DOHH2 (cell line): ENCODE measurements at regions not wholly inside any gene's neighbourhood (a gene's known extent, or its start where the extent isn't known, plus 50 kb on each side); places are given as distances from the start of the nearest gene placed in this dataset.

Source experiments
- CTCF ChIP-seq: fragments of 200-600 bp; sonication (generic); IDR thresholded peaks from one replicate; pipeline ENCODE4 v1.5.1; 2014; ENCODE audit warnings: antibody characterized with exemption, mild to moderate bottlenecking, low read depth, low read length; ENCODE audit not compliant: poor library complexity, severe bottlenecking
- EZH2phosphoT487 ChIP-seq: fragments of 200-600 bp; sonication (generic); IDR thresholded peaks from 2 replicates; pipeline ENCODE4 v1.6.1; 2017; ENCODE audit warnings: borderline replicate concordance, mild to moderate bottlenecking, antibody characterized with exemption, low read length, moderate library complexity, mixed read lengths

- TF ChIP-seq CTCF (no peak), EZH2phosphoT487 (no peak)
Measured at GRCh38 chr13:28566891-28567290, 72.0 kb upstream of the FLT1 start.
